ENCODE measurements at regions not wholly inside any gene's neighbourhood (a gene's known extent, or its start where the extent isn't known, plus 50 kb on each side); places are given as distances from the start of the nearest gene placed in this dataset.

GRCh38 chr13:78102121-78102677 lies 183.6 kb upstream of the EDNRB start:
- ChIA-PET CTCF (interaction anchor here (0.8 kb wide), 1 partner anchor 19 kb away, joined by 3 read pairs; no protein-coding TSS in a partner anchor), POLR2A (no interaction called here)
- no peak for DNase-seq
- H3K27me3 Mint-ChIP-seq: peaks cover 3% of the 10 kb centered on the region
- H3K27me3 ChIP-seq (replicated peaks in 1 of 4; ENCODE audit: control extremely low read depth in 1 of 4, control insufficient read depth in 3 of 4, insufficient read depth in 4 of 4, low read length in 3 of 4): no peaks in the 10 kb centered on the region
- H3K27ac ChIP-seq (ENCODE audit: low read length in 2 of 2): no peak overlapping the region
- no peak overlapping the region for H3K9ac ChIP-seq (ENCODE audit: low read length)
- H4K20me1 ChIP-seq (ENCODE audit: control insufficient read depth, insufficient read depth, low read length, poor library complexity, severe bottlenecking): no peaks in the 10 kb centered on the region
- H3K36me3 ChIP-seq (replicated peaks in 1 of 2; ENCODE audit: control extremely low read depth in 1 of 2, control insufficient read depth in 1 of 2, extremely low read depth in 1 of 2, insufficient read depth in 2 of 2, low read length in 1 of 2): no peaks in the 10 kb centered on the region
- no peak for ATAC-seq (ENCODE audit: low read depth)
- H3K4me3 ChIP-seq (ENCODE audit: control extremely low read depth in 1 of 5, extremely low read depth in 1 of 5, insufficient read depth in 1 of 5, low read depth in 2 of 5, low read length in 4 of 5): no peak overlapping the region
- no peaks in the 10 kb centered on the region for H3K9me3 Mint-ChIP-seq (ENCODE audit: insufficient read depth)
- WGBS (ENCODE audit: insufficient coverage): 93% methylated on average over 3 of the region's 4 CpGs
- intact Hi-C loops (cut with micrococcal nuclease): no loop called here
- H3K4me3 Mint-ChIP-seq: no peak overlapping the region
- H3K4me2 ChIP-seq (replicated peaks; ENCODE audit: low read depth, low read length, poor library complexity, severe bottlenecking): no peak overlapping the region
- no peaks in the 10 kb centered on the region for H3K4me1 ChIP-seq (ENCODE audit: control insufficient read depth in 2 of 2, insufficient read depth in 2 of 2, low read length in 2 of 2)
- no peaks in the 10 kb centered on the region for H3K4me1 Mint-ChIP-seq
- H2AFZ ChIP-seq (ENCODE audit: insufficient read depth, low read depth, low read length, poor library complexity, severe bottlenecking): no peak overlapping the region
- no peak overlapping the region for H3K27ac Mint-ChIP-seq
- no peak for TF ChIP-seq CTCF (IDR thresholded peaks at IDR 0.05)
- no peak for TF ChIP-seq EZH2 (IDR thresholded peaks at IDR 0.05; ENCODE audit: borderline replicate concordance, insufficient read depth, low read depth, low read length, poor library complexity, severe bottlenecking)
- H3K79me2 ChIP-seq (ENCODE audit: control insufficient read depth, insufficient read depth, low read length): no peaks in the 10 kb centered on the region
- H3K9me3 ChIP-seq (ENCODE audit: control extremely low read depth in 1 of 3, control insufficient read depth in 2 of 3, insufficient read depth in 1 of 3, low read length in 2 of 3): no peaks in the 10 kb centered on the region

- Mint-ChIP-seq H3K4me1 (no peaks in the 10 kb centered on the region), H3K4me3 (no peak overlapping the region), H3K27me3 (peaks cover 3% of the 10 kb centered on the region), H3K9me3 (ENCODE audit: insufficient read depth) (no peaks in the 10 kb centered on the region), H3K27ac (no peak overlapping the region)
- no peaks in the 10 kb centered on the region for H3K27me3 ChIP-seq (replicated peaks in 1 of 4; ENCODE audit: control extremely low read depth in 1 of 4, control insufficient read depth in 3 of 4, insufficient read depth in 4 of 4, low read length in 3 of 4)
- no peak for DNase-seq
- H3K9me3 ChIP-seq (ENCODE audit: control extremely low read depth in 1 of 3, control insufficient read depth in 2 of 3, insufficient read depth in 1 of 3, low read length in 2 of 3): no peaks in the 10 kb centered on the region
- TF ChIP-seq CTCF (IDR thresholded peaks at IDR 0.05) (no peak), EZH2 (IDR thresholded peaks at IDR 0.05; ENCODE audit: borderline replicate concordance, insufficient read depth, low read depth, low read length, poor library complexity, severe bottlenecking) (no peak)
- H3K79me2 ChIP-seq (ENCODE audit: control insufficient read depth, insufficient read depth, low read length): no peaks in the 10 kb centered on the region
- no peak overlapping the region for H3K4me3 ChIP-seq (ENCODE audit: control extremely low read depth in 1 of 5, extremely low read depth in 1 of 5, insufficient read depth in 1 of 5, low read depth in 2 of 5, low read length in 4 of 5)
- no peaks in the 10 kb centered on the region for H4K20me1 ChIP-seq (ENCODE audit: control insufficient read depth, insufficient read depth, low read length, poor library complexity, severe bottlenecking)
- 100% methylated on average over 1 of the region's 4 CpGs for whole genome bisulfite sequencing (ENCODE audit: insufficient coverage)
- ATAC-seq (ENCODE audit: low read depth): no peak
- no peak overlapping the region for H3K9ac ChIP-seq (ENCODE audit: low read length)
- ChIA-PET CTCF (no interaction called here), POLR2A (no interaction called here)
- H3K4me2 ChIP-seq (replicated peaks; ENCODE audit: low read depth, low read length, poor library complexity, severe bottlenecking): no peak overlapping the region
- H3K27ac ChIP-seq (ENCODE audit: low read length in 2 of 2): no peak overlapping the region
- no peaks in the 10 kb centered on the region for H3K4me1 ChIP-seq (ENCODE audit: control insufficient read depth in 2 of 2, insufficient read depth in 2 of 2, low read length in 2 of 2)
- intact Hi-C loops (cut with micrococcal nuclease): no loop called here
- H3K36me3 ChIP-seq (replicated peaks in 1 of 2; ENCODE audit: control extremely low read depth in 1 of 2, control insufficient read depth in 1 of 2, extremely low read depth in 1 of 2, insufficient read depth in 2 of 2, low read length in 1 of 2): no peaks in the 10 kb centered on the region
- H2AFZ ChIP-seq (ENCODE audit: insufficient read depth, low read depth, low read length, poor library complexity, severe bottlenecking): no peak overlapping the region
Observed at GRCh38 chr13:78100486-78100885, 181.9 kb upstream of the EDNRB start.

All from B cell (primary cell).